H1 (cell line): ENCODE measurements at regions not wholly inside any gene's neighbourhood (a gene's known extent, or its start where the extent isn't known, plus 50 kb on each side); places are given as distances from the start of the nearest gene placed in this dataset.

Experiments used
- CTCF ChIA-PET: fragments of 300-600 bp; sonication (Branson Sonifier 250); formaldehyde crosslinking; loops from one replicate; lab custom pipeline; 2021; ENCODE audit not compliant: partially characterized antibody; lab: Charles Lee
- POLR2A ChIA-PET: fragments of 300-600 bp; sonication (Branson Sonifier 250); formaldehyde crosslinking; loops from one replicate; lab custom pipeline; 2021; ENCODE audit warnings: inconsistent platforms; ENCODE audit not compliant: partially characterized antibody; lab: Charles Lee
- DNase-seq, 2 experiments: peaks; one replicate each; pipeline versions ENCODE4 v3.0.0 to v3.0.0-alpha.2; 2010 to 2022; ENCODE audit warnings: low spot score in 2 of 2, low read depth in 1 of 2, mixed read lengths in 1 of 2
- FAIRE-seq: peaks from 2 replicates; lab custom pipeline; 2011; peaks lifted over from hg19 to GRCh38; lab: Jason Lieb, UNC
- H2AFZ ChIP-seq: 2 replicates; pipeline ENCODE4 v1.8.1; 2012; ENCODE audit warnings: low read length, inconsistent platforms
- H2AK5ac ChIP-seq: 2 replicates; pipeline ENCODE4 v1.6.1; 2013; ENCODE audit warnings: low read depth, low read length
- H2BK120ac ChIP-seq: replicated peaks from 2 replicates; pipeline ENCODE3; 2013; ENCODE audit warnings: low read depth, low read length, inconsistent platforms
- H2BK12ac ChIP-seq: 2 replicates; pipeline ENCODE4 v1.6.1; 2013; ENCODE audit warnings: low read depth, low read length
- H2BK15ac ChIP-seq: 2 replicates; pipeline ENCODE4 v1.6.1; 2013; ENCODE audit warnings: low read length
- H2BK20ac ChIP-seq: 2 replicates; pipeline ENCODE4 v1.6.1; 2013; ENCODE audit warnings: low read length
- H2BK5ac ChIP-seq: 2 replicates; pipeline ENCODE4 v1.6.1; 2013; ENCODE audit warnings: low read depth, low read length
- H3K14ac ChIP-seq: 2 replicates; pipeline ENCODE4 v1.6.1; 2013; ENCODE audit warnings: inconsistent platforms; ENCODE audit not compliant: insufficient read length
- H3K18ac ChIP-seq: 2 replicates; pipeline ENCODE4 v1.6.1; 2013; ENCODE audit warnings: low read length; ENCODE audit errors: extremely low read depth
- H3K23ac ChIP-seq: 2 replicates; pipeline ENCODE4 v1.6.1; 2013; ENCODE audit warnings: inconsistent platforms; ENCODE audit not compliant: insufficient read length
- H3K23me2 ChIP-seq: 2 replicates; pipeline ENCODE4 v1.6.1; 2013; ENCODE audit warnings: low read depth, low read length
- H3K27ac ChIP-seq: 2 replicates; pipeline ENCODE4 v1.6.1; 2011; ENCODE audit warnings: low read depth, low read length, inconsistent platforms
- H3K27me3 ChIP-seq, 4 experiments: replicated peaks in 1 of 4; 1 replicate in 1 of 4; 2 replicates in 3 of 4; pipeline versions ENCODE4 v1.6.1 to v1.8.1; 2011 to 2013; ENCODE audit warnings: low read length in 3 of 4, mild to moderate bottlenecking in 3 of 4, inconsistent platforms in 2 of 4, mixed read lengths in 2 of 4, moderate library complexity in 1 of 4; ENCODE audit not compliant: control insufficient read depth in 3 of 4, insufficient read depth in 3 of 4; ENCODE audit errors: extremely low read depth in 1 of 4
- H3K36me3 ChIP-seq, 4 experiments: 2 replicates each; pipeline versions ENCODE4 v1.6.1 to v1.8.1; 2011 to 2013; ENCODE audit warnings: mild to moderate bottlenecking in 4 of 4, low read length in 3 of 4, moderate library complexity in 2 of 4, control low read depth in 1 of 4, inconsistent platforms in 1 of 4; ENCODE audit not compliant: insufficient read depth in 4 of 4, control insufficient read depth in 2 of 4
- H3K4ac ChIP-seq: replicated peaks from 2 replicates; pipeline ENCODE3; 2013; ENCODE audit warnings: low read length, low read depth, mixed read lengths, inconsistent platforms; ENCODE audit not compliant: insufficient read length
- H3K4me1 ChIP-seq, 4 experiments: replicated peaks in 1 of 4; 1 replicate in 1 of 4; 2 replicates in 3 of 4; pipeline versions ENCODE4 v1.6.1 to v1.8.1; 2011 to 2013; ENCODE audit warnings: low read length in 3 of 4, inconsistent platforms in 2 of 4, mixed read lengths in 1 of 4; ENCODE audit not compliant: insufficient read depth in 4 of 4, control insufficient read depth in 3 of 4
- H3K4me2 ChIP-seq, 2 experiments: 2 replicates each; pipeline versions ENCODE4 v1.6.1 to v1.8.1; 2011 to 2013; ENCODE audit warnings: low read depth in 2 of 2, low read length in 2 of 2, control low read depth in 1 of 2, inconsistent platforms in 1 of 2, mild to moderate bottlenecking in 1 of 2; ENCODE audit not compliant: insufficient read depth in 1 of 2
- H3K4me3 ChIP-seq, 4 experiments: fragments of 200-600, 300-600 bp in 1 of 4; sonication (generic), shearing (Covaris generic), sonication (Bioruptor Twin) in 1 of 4; 2 replicates each; pipeline versions ENCODE4 v1.5.1 to v1.8.1; 2011 to 2016; ENCODE audit warnings: low read length in 4 of 4, low read depth in 3 of 4, control low read depth in 2 of 4, inconsistent platforms in 2 of 4, mild to moderate bottlenecking in 2 of 4, mixed read lengths in 1 of 4, moderate library complexity in 1 of 4; ENCODE audit not compliant: insufficient read depth in 2 of 4; ENCODE audit errors: extremely low read depth in 1 of 4
- H3K56ac ChIP-seq: replicated peaks from 2 replicates; pipeline ENCODE3; 2013; ENCODE audit warnings: low read depth, mild to moderate bottlenecking, mixed read lengths, low read length, inconsistent platforms; ENCODE audit not compliant: insufficient read length
- H3K79me1 ChIP-seq: 2 replicates; pipeline ENCODE4 v1.6.1; 2013; ENCODE audit warnings: low read depth, low read length, control low read depth
- H3K79me2 ChIP-seq, 2 experiments: 2 replicates each; pipeline versions ENCODE4 v1.6.1 to v1.8.1; 2012 to 2013; ENCODE audit warnings: low read length in 2 of 2, mild to moderate bottlenecking in 2 of 2, inconsistent platforms in 1 of 2; ENCODE audit not compliant: insufficient read depth in 2 of 2, control insufficient read depth in 1 of 2
- H3K9ac ChIP-seq, 4 experiments: replicated peaks in 1 of 4; 1 replicate in 1 of 4; 2 replicates in 3 of 4; pipeline versions ENCODE4 v1.6.1 to v1.8.1; 2011 to 2013; ENCODE audit warnings: low read depth in 3 of 4, low read length in 3 of 4, control low read depth in 2 of 4, mild to moderate bottlenecking in 2 of 4, moderate library complexity in 2 of 4, inconsistent platforms in 1 of 4; ENCODE audit errors: extremely low read depth in 1 of 4
- H3K9me3 ChIP-seq, 2 experiments: 2 replicates each; pipeline versions ENCODE4 v1.6.1 to v1.8.1; 2012 to 2013; ENCODE audit warnings: mild to moderate bottlenecking in 2 of 2, moderate library complexity in 2 of 2, control low read depth in 1 of 2, inconsistent platforms in 1 of 2, low read depth in 1 of 2, low read length in 1 of 2, mixed read lengths in 1 of 2; ENCODE audit not compliant: insufficient read depth in 2 of 2
- H4K20me1 ChIP-seq, 2 experiments: replicated peaks in 1 of 2; 2 replicates each; pipeline versions ENCODE3 to v1.8.1; 2011 to 2013; ENCODE audit warnings: inconsistent platforms in 2 of 2, low read length in 2 of 2, mild to moderate bottlenecking in 1 of 2; ENCODE audit not compliant: insufficient read depth in 2 of 2, control insufficient read depth in 1 of 2
- H4K5ac ChIP-seq: 2 replicates; pipeline ENCODE4 v1.6.1; 2013; ENCODE audit warnings: low read length, low read depth, mixed read lengths, inconsistent platforms; ENCODE audit not compliant: insufficient read length
- H4K8ac ChIP-seq: 2 replicates; pipeline ENCODE4 v1.8.0; 2013; ENCODE audit warnings: mild to moderate bottlenecking, moderate library complexity, low read length, inconsistent platforms; ENCODE audit not compliant: insufficient read depth; ENCODE audit errors: extremely low read depth
- H4K91ac ChIP-seq: replicated peaks from 2 replicates; pipeline ENCODE3; 2013; ENCODE audit warnings: low read length, mixed read lengths, inconsistent platforms; ENCODE audit not compliant: insufficient read length
- EGR1 ChIP-seq: IDR thresholded peaks from 2 replicates; pipeline ENCODE4 v1.6.1; 2011; ENCODE audit warnings: low read depth, low read length, borderline replicate concordance
- TEAD4 ChIP-seq: IDR thresholded peaks from 2 replicates; pipeline ENCODE4 v1.6.1; 2012; ENCODE audit warnings: low read depth, low read length, inconsistent platforms, mixed read lengths
- WGBS, 2 experiments: shearing (Covaris generic) in 1 of 2; methylation state at CpG; one replicate each; pipeline versions ENCODE4 v1.1.6 to v1.1.7; 2013 to 2015; ENCODE audit warnings: low lambda C conversion rate in 2 of 2, mixed read lengths in 2 of 2, inconsistent platforms in 1 of 2, low coverage in 1 of 2, missing lambda C conversion rate in 1 of 2; ENCODE audit not compliant: insufficient replicate concordance in 2 of 2, insufficient coverage in 1 of 2, insufficient read length in 1 of 2; ENCODE audit errors: extremely low coverage in 1 of 2, missing lambda C conversion rate in 1 of 2; 5-methylcytosine and 5-hydroxymethylcytosine counted together

- Histone ChIP-seq H2BK5ac (no peak overlapping the region), H3K14ac (no peak overlapping the region), H3K18ac (no peak overlapping the region), H2BK12ac (no peak overlapping the region), H3K23me2 (no peaks in the 10 kb centered on the region), H3K56ac (no peak overlapping the region), H3K23ac (no peak overlapping the region), H2AFZ (no peak overlapping the region), H3K4me1 (peaks cover 0 to 5% (median 3%) of the 10 kb centered on the region in 4 experiments; a peak in 4 of 7 replicates), H3K27ac (no peak overlapping the region), H4K91ac (no peak overlapping the region), H3K4me3 (no peak overlapping the region), H2BK120ac (no peak overlapping the region), H2BK20ac (no peak overlapping the region), H3K27me3 (no peaks in the 10 kb centered on the region), H3K9ac (no peak overlapping the region), H3K36me3 (no peaks in the 10 kb centered on the region), H3K4me2 (no peak overlapping the region), H4K20me1 (no peaks in the 10 kb centered on the region), H4K5ac (no peak overlapping the region), H3K4ac (no peak overlapping the region), H3K79me1 (no peaks in the 10 kb centered on the region), H2AK5ac (no peak overlapping the region), H4K8ac (no peak overlapping the region), H3K79me2 (no peaks in the 10 kb centered on the region), H3K9me3 (peaks cover 3 to 5% of the 10 kb centered on the region in 2 experiments; a peak in 2 of 4 replicates), H2BK15ac (0 out of 2 replicates have a peak overlapping the region, but pooled peaks have one; percentile 46)
- CTCF ChIA-PET: interaction anchor here (0.6 to 1.1 kb wide), 3 partner anchors 85 to 532 kb away, joined by 3 to 4 read pairs (median 3); no protein-coding TSS in a partner anchor
- DNase-seq (no peak), FAIRE-seq (no peak)
- 96% methylated on average over 12 of the region's 13 CpGs; no CpG with 5 or more reads in 1 of the 2 experiments for WGBS, 2 experiments
- TF ChIP-seq EGR1: no peak
- TF ChIP-seq TEAD4: no peak
- POLR2A ChIA-PET: no interaction called here
Measured at GRCh38 chr18:10046178-10046807, 132.5 kb downstream of the VAPA start.
